ENCODE measurements at regions not wholly inside any gene's neighbourhood (a gene's known extent, or its start where the extent isn't known, plus 50 kb on each side); places are given as distances from the start of the nearest gene placed in this dataset.

- TF ChIP-seq CTCF (IDR thresholded peaks at IDR 0.05): no peak
- Mint-ChIP-seq H3K36me3 (ENCODE audit: unreplicated experiment) (no peaks in the 10 kb centered on the region), H3K9me3 (ENCODE audit: unreplicated experiment) (no peaks in the 10 kb centered on the region), H3K4me3 (ENCODE audit: unreplicated experiment) (no peak overlapping the region), H3K27me3 (ENCODE audit: unreplicated experiment) (peaks cover 54% of the 10 kb centered on the region), H3K27ac (ENCODE audit: unreplicated experiment) (peak overlapping the region; percentile 50), H3K4me1 (ENCODE audit: unreplicated experiment) (peaks cover 20% of the 10 kb centered on the region)
- no peak for DNase-seq (ENCODE audit: extremely low spot score, unreplicated experiment)
Observed at GRCh38 chr3:72288955-72289691, 504.2 kb upstream of the PROK2 start.

DNA sequence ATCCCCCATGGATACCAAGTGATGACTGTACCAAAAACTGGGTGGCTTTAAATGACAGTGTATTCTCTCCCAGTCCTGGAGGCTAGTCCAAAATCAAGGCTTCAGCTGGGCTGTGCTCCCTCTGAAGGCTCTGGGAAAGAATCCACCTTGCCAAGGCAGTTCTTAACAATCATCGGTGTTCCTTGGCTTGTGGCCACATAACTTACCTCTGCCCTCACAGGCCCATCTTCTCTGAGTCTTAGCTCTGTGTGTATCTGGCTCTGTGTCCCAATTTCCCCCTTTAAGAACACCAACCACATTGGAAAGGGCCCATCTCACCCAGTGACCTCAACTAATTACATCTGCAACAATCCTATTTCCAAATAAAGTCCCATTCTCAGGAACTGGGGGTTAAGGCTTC, 503.0 kb upstream of the PROK2 start:
- Mint-ChIP-seq H3K4me1 (ENCODE audit: unreplicated experiment) (peaks cover 20% of the 10 kb centered on the region), H3K27me3 (ENCODE audit: unreplicated experiment) (peaks cover 57% of the 10 kb centered on the region), H3K27ac (ENCODE audit: unreplicated experiment) (no peak overlapping the region), H3K36me3 (ENCODE audit: unreplicated experiment) (no peaks in the 10 kb centered on the region), H3K9me3 (ENCODE audit: unreplicated experiment) (peaks cover 4% of the 10 kb centered on the region), H3K4me3 (ENCODE audit: unreplicated experiment) (no peak overlapping the region)
- TF ChIP-seq CTCF (IDR thresholded peaks at IDR 0.05): no peak
- DNase-seq (ENCODE audit: extremely low spot score, unreplicated experiment): no peak

DNA sequence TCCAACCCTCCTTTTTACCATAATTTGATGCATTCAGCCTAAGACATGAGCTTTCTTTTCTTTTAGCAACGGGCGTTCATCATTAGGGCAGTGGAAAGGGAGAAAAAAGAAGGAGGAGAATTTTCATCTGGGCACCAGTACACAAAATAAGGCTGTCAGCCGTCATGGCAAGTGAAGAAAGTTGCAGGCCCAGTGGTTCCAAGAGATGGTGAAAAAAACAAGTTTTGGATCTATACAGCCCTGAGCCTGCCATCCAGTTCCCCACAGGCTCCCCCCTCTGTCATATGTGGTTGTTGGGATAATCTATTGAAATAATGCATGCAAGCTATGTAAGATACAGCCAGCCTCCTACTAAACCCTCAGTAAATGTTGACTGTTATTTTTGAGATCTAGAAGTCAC, 500.6 kb upstream of the PROK2 start:
- H3K4me3 Mint-ChIP-seq (ENCODE audit: unreplicated experiment): no peak overlapping the region
- H3K9me3 Mint-ChIP-seq (ENCODE audit: unreplicated experiment): peaks cover 9% of the 10 kb centered on the region
- DNase-seq (ENCODE audit: extremely low spot score, unreplicated experiment): no peak
- H3K4me1 Mint-ChIP-seq (ENCODE audit: unreplicated experiment): peaks cover 13% of the 10 kb centered on the region
- peaks cover 54% of the 10 kb centered on the region for H3K27me3 Mint-ChIP-seq (ENCODE audit: unreplicated experiment)
- H3K36me3 Mint-ChIP-seq (ENCODE audit: unreplicated experiment): no peaks in the 10 kb centered on the region
- TF ChIP-seq CTCF (IDR thresholded peaks at IDR 0.05): no peak
- no peak overlapping the region for H3K27ac Mint-ChIP-seq (ENCODE audit: unreplicated experiment)

DNA sequence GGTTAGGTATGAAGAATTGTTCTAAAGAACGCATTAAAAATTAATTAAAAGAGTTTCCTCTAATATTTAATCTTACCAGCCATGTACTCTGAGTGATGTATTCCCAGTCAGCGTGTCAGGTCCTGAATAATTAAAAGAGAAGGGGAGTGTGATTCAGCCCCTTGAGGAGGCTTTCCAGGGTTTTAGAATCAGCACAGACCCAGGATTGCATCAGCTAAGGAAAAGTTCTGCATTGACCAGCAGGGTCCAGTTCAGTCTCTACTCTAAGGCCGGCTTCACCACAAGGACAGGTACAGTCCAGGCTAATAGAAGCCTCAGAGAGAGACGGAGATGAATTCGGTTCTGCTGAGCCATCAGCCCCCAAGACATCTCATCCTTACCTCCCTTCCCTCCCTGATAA, 499.5 kb upstream of the PROK2 start:
- no peak for DNase-seq (ENCODE audit: extremely low spot score, unreplicated experiment)
- no peak overlapping the region for H3K4me3 Mint-ChIP-seq (ENCODE audit: unreplicated experiment)
- no peak overlapping the region for H3K27ac Mint-ChIP-seq (ENCODE audit: unreplicated experiment)
- peaks cover 57% of the 10 kb centered on the region for H3K27me3 Mint-ChIP-seq (ENCODE audit: unreplicated experiment)
- TF ChIP-seq CTCF (IDR thresholded peaks at IDR 0.05): no peak
- H3K4me1 Mint-ChIP-seq (ENCODE audit: unreplicated experiment): peaks cover 9% of the 10 kb centered on the region
- peaks cover 9% of the 10 kb centered on the region for H3K9me3 Mint-ChIP-seq (ENCODE audit: unreplicated experiment)
- no peaks in the 10 kb centered on the region for H3K36me3 Mint-ChIP-seq (ENCODE audit: unreplicated experiment)

GRCh38 chr3:72282918-72283317, 498.0 kb upstream of the PROK2 start:
- no peak for TF ChIP-seq CTCF (IDR thresholded peaks at IDR 0.05)
- no peak for DNase-seq (ENCODE audit: extremely low spot score, unreplicated experiment)
- Mint-ChIP-seq H3K27ac (ENCODE audit: unreplicated experiment) (no peak overlapping the region), H3K4me3 (ENCODE audit: unreplicated experiment) (no peak overlapping the region), H3K4me1 (ENCODE audit: unreplicated experiment) (peaks cover 3% of the 10 kb centered on the region), H3K36me3 (ENCODE audit: unreplicated experiment) (no peaks in the 10 kb centered on the region), H3K9me3 (ENCODE audit: unreplicated experiment) (peaks cover 9% of the 10 kb centered on the region), H3K27me3 (ENCODE audit: unreplicated experiment) (peaks cover 66% of the 10 kb centered on the region)

Data from osteocyte (in vitro differentiated cells).